Fibroblast of lung (primary cell): ENCODE measurements at regions not wholly inside any gene's neighbourhood (a gene's known extent, or its start where the extent isn't known, plus 50 kb on each side); places are given as distances from the start of the nearest gene placed in this dataset.

Experiments used
- DNase-seq, 2 donors: peaks; one replicate each; pipeline versions ENCODE4 v3.0.0 to v3.0.0-alpha.2; 2010; ENCODE audit warnings: low read depth in 2 of 2
- H2AFZ ChIP-seq: 2 replicates; pipeline ENCODE4 v1.5.1; 2012; ENCODE audit warnings: low read length, control low read depth, inconsistent platforms
- H3K27ac ChIP-seq: 2 replicates; pipeline ENCODE4 v1.5.1; 2011; ENCODE audit warnings: low read length, control low read depth; ENCODE audit not compliant: insufficient read depth
- H3K27me3 ChIP-seq: 2 replicates; pipeline ENCODE4 v1.5.1; 2011; ENCODE audit warnings: mild to moderate bottlenecking, low read length; ENCODE audit not compliant: control insufficient read depth, insufficient read depth
- H3K36me3 ChIP-seq: 2 replicates; pipeline ENCODE4 v1.5.1; 2011; ENCODE audit warnings: low read length; ENCODE audit not compliant: control insufficient read depth, insufficient read depth
- H3K4me1 ChIP-seq: 2 replicates; pipeline ENCODE4 v1.5.1; 2011; ENCODE audit warnings: low read length; ENCODE audit not compliant: control insufficient read depth, insufficient read depth; ENCODE audit errors: extremely low read depth
- H3K4me2 ChIP-seq: 2 replicates; pipeline ENCODE4 v1.5.1; 2011; ENCODE audit warnings: low read length, control low read depth; ENCODE audit not compliant: insufficient read depth; ENCODE audit errors: extremely low read depth
- H3K4me3 ChIP-seq, 4 experiments: fragments of 200-600 bp in 1 of 4; sonication (generic) in 1 of 4; replicated peaks in 1 of 4; 2 replicates each; pipeline ENCODE4 v1.5.1; 2011 to 2016; ENCODE audit warnings: low read length in 4 of 4, low read depth in 3 of 4, mild to moderate bottlenecking in 3 of 4, control low read depth in 2 of 4, inconsistent platforms in 1 of 4, mixed read lengths in 1 of 4; ENCODE audit not compliant: insufficient read depth in 1 of 4; ENCODE audit errors: control extremely low read depth in 1 of 4
- H3K79me2 ChIP-seq: 2 replicates; pipeline ENCODE4 v1.5.1; 2012; ENCODE audit warnings: mild to moderate bottlenecking, low read length, inconsistent platforms; ENCODE audit not compliant: control insufficient read depth, insufficient read depth
- H3K9ac ChIP-seq: 2 replicates; pipeline ENCODE4 v1.5.1; 2011; ENCODE audit warnings: mild to moderate bottlenecking, low read length, control low read depth; ENCODE audit not compliant: insufficient read depth
- H3K9me3 ChIP-seq: 2 replicates; pipeline ENCODE4 v1.5.1; 2012; ENCODE audit warnings: low read depth, low read length; ENCODE audit not compliant: control insufficient read depth, insufficient read depth
- H4K20me1 ChIP-seq: 2 replicates; pipeline ENCODE4 v1.5.1; 2011; ENCODE audit warnings: low read length; ENCODE audit not compliant: control insufficient read depth, insufficient read depth; ENCODE audit errors: extremely low read depth
- EZH2 ChIP-seq: IDR thresholded peaks from 2 replicates; pipeline ENCODE4 v1.5.1; 2012; ENCODE audit warnings: low read length, control low read depth, mild to moderate bottlenecking; ENCODE audit errors: missing control alignments
- TF ChIP-seq, protein P1 (sequence below), 2 donors: IDR thresholded peaks in 1 of 2; conservative IDR thresholded peaks in 1 of 2; 1 replicate in 1 of 2; 2 replicates in 1 of 2; pipeline ENCODE4 v1.5.1; 2011 to 2012; ENCODE audit warnings: low read length in 2 of 2, control low read depth in 1 of 2, inconsistent platforms in 1 of 2, low read depth in 1 of 2, mild to moderate bottlenecking in 1 of 2

DNA sequence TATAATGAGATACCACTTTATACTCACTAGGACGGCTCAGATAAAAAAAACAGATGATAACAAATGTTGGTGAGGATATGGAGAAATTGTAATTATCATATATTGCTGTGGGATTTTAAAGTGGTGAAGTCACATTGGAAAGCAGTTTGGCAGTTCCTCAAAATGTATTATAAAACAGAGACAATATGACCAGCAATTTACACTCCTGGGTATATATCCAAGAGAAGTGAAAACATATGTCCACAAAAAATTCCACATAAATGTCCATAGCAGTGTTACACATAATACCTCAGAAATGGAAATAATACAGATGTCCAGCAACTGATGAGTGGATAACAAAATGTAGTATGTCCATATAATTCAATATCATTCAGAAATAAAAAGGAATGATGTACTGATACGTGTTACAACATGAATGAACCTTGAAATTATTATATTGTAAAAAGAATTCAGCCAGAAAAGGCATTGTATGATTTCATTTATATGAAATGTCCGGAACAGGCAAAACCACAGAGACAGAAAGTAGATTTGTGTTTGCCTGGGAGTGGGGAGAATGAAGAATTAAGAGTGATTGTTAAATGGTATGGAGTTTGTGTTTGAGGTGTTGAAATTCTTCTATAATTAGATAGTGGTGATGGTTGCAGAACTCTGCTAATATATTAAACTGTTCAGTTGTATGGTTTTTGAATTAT lies 220.9 kb downstream of the SLC7A11 start:
- Histone ChIP-seq H2AFZ (no peak overlapping the region), H3K27ac (no peak overlapping the region), H3K9me3 (no peaks in the 10 kb centered on the region), H3K4me2 (no peak overlapping the region), H3K36me3 (no peaks in the 10 kb centered on the region), H3K27me3 (no peaks in the 10 kb centered on the region), H3K4me1 (no peaks in the 10 kb centered on the region), H4K20me1 (no peaks in the 10 kb centered on the region), H3K4me3 (no peak overlapping the region), H3K79me2 (no peaks in the 10 kb centered on the region), H3K9ac (no peak overlapping the region)
- DNase-seq: no peak
- TF ChIP-seq, protein P1, sequence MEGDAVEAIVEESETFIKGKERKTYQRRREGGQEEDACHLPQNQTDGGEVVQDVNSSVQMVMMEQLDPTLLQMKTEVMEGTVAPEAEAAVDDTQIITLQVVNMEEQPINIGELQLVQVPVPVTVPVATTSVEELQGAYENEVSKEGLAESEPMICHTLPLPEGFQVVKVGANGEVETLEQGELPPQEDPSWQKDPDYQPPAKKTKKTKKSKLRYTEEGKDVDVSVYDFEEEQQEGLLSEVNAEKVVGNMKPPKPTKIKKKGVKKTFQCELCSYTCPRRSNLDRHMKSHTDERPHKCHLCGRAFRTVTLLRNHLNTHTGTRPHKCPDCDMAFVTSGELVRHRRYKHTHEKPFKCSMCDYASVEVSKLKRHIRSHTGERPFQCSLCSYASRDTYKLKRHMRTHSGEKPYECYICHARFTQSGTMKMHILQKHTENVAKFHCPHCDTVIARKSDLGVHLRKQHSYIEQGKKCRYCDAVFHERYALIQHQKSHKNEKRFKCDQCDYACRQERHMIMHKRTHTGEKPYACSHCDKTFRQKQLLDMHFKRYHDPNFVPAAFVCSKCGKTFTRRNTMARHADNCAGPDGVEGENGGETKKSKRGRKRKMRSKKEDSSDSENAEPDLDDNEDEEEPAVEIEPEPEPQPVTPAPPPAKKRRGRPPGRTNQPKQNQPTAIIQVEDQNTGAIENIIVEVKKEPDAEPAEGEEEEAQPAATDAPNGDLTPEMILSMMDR (conservative IDR thresholded peaks at IDR 0.05 in 1 of 2, IDR thresholded peaks at IDR 0.05 in 1 of 2; ENCODE audit: low read depth in 1 of 2, low read length in 2 of 2): no peak
- no peak for TF ChIP-seq EZH2

DNA sequence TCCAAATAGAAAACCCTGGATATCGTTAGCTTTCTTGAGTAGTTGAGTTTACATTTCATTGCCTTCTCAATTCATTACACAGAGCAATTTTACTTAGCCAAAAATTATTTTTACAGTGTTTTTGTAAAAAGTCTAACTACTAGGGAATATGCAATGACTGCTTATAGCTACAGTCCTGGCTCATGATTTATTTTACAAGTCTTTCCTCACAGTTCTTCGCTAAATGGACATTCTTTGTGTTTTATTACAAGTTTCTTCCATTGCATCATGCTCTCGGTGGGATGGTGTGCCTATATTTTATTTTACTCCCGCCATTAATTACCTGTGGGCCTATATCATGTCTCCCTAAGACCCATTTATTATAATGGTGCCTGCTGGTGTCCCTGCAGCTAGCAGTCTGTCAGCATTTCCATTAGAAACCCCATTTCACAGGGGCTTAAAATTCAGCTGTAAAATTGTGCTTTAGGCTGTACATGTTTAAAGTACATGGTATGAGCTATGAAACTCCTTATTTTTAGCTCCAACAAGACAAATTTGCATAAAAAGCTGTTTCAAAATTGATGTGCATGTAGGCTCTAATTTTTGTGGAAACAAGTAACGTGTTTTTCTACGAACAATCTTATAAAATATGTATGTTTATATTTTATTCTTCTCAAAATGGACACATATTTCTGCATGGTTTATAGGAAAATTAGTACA lies 227.4 kb downstream of the SLC7A11 start:
- H3K4me2 ChIP-seq: no peak overlapping the region
- TF ChIP-seq, protein P1 (conservative IDR thresholded peaks at IDR 0.05 in 1 of 2, IDR thresholded peaks at IDR 0.05 in 1 of 2; ENCODE audit: low read depth in 1 of 2, low read length in 2 of 2): no peak
- no peak for TF ChIP-seq EZH2
- H3K27me3 ChIP-seq: no peaks in the 10 kb centered on the region
- H4K20me1 ChIP-seq: no peaks in the 10 kb centered on the region
- DNase-seq: no peak
- H2AFZ ChIP-seq: no peak overlapping the region
- no peak overlapping the region for H3K27ac ChIP-seq
- no peaks in the 10 kb centered on the region for H3K36me3 ChIP-seq
- H3K4me3 ChIP-seq: no peak overlapping the region
- no peaks in the 10 kb centered on the region for H3K4me1 ChIP-seq
- H3K9me3 ChIP-seq: no peaks in the 10 kb centered on the region
- H3K9ac ChIP-seq: no peak overlapping the region
- H3K79me2 ChIP-seq: no peaks in the 10 kb centered on the region

DNA sequence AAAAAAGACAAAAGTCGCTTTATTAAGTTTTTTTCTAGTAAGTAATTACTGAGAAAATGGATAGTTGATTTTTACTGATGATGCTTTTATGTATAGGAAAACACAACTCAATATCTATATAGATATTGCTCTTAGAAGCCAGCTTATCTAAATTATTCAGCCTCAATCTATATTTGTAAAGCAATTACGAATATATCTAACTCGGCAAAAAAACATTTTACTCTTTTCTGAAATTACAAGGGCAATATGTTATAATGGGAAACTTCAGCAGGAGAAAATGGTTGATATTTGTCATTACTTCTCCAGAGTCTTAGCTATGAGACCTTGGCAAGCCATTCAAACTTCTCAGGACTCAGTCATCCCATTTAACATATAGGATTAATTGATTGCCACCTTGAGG lies 228.5 kb downstream of the SLC7A11 start:
- H3K79me2 ChIP-seq: no peaks in the 10 kb centered on the region
- no peak for DNase-seq
- H3K4me1 ChIP-seq: no peaks in the 10 kb centered on the region
- no peak overlapping the region for H3K9ac ChIP-seq
- H3K27ac ChIP-seq: no peak overlapping the region
- TF ChIP-seq EZH2: no peak
- TF ChIP-seq, protein P1 (conservative IDR thresholded peaks at IDR 0.05 in 1 of 2, IDR thresholded peaks at IDR 0.05 in 1 of 2; ENCODE audit: low read depth in 1 of 2, low read length in 2 of 2): no peak
- H3K9me3 ChIP-seq: no peaks in the 10 kb centered on the region
- no peak overlapping the region for H3K4me3 ChIP-seq
- no peaks in the 10 kb centered on the region for H3K36me3 ChIP-seq
- H2AFZ ChIP-seq: no peak overlapping the region
- no peak overlapping the region for H3K4me2 ChIP-seq
- H4K20me1 ChIP-seq: no peaks in the 10 kb centered on the region
- H3K27me3 ChIP-seq: no peaks in the 10 kb centered on the region
